ENCODE measurements at regions not wholly inside any gene's neighbourhood (a gene's known extent, or its start where the extent isn't known, plus 50 kb on each side); places are given as distances from the start of the nearest gene placed in this dataset.

DNA sequence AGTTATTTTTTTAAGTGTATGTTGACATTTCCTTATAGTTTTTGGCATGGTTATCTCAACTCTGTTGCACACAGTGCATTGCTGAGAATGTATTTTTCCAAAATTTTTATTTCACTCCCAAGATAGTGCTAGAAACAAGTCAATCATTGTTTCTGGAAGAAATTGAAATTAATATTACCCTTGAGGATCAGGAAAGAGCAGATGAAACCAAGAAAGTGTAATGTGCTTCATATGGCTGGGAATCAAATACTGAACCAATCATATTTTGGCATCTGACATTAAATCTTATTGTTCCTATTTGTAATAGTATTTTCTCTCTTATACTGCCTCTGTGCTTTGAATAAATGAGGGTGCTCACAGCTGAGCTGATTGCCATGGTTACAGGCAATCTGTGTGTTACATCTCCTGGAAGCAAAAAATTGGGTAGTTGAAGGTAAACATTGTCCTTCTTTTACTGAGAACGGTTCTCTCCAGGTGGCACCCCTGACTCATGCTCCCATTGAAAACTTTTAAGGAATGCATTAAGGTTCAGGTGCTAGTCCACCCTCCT lies 358.2 kb upstream of the NR3C2 start:
- FAIRE-seq = no peak

DNA sequence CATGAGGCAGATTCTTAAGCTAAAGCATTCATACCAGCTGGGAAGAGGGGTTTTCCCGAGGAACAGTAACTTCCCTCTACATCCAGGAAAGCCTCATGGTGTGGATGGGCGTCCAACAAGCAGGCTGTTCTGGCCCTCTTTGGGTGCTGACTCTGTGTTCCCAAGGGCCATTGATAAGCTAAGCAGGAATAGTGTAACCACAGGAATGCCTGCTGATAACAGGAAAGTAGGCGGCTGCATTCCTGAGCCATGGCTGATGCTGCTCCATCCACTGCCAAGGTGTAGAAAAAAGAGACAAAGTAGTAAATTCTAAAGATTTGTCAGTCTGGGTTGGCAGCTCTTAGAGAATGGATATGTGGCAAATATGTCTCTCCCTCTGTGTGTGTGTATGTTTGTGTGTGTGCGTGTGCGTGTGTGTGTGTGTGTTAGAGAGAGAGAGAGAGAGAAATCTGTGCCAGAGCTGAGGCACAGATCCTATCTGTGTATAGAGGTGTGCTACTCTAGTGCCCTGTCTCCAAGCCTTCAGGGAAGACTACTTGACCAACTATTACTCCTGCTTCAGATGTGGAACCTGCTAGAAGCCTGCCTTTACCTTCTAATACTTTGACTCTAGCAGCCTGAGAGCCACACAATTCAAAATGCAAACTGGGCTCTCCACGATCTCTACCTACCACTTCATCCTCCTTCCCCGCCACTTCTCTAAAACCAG lies 353.1 kb upstream of the NR3C2 start:
- no peak for FAIRE-seq

DNA sequence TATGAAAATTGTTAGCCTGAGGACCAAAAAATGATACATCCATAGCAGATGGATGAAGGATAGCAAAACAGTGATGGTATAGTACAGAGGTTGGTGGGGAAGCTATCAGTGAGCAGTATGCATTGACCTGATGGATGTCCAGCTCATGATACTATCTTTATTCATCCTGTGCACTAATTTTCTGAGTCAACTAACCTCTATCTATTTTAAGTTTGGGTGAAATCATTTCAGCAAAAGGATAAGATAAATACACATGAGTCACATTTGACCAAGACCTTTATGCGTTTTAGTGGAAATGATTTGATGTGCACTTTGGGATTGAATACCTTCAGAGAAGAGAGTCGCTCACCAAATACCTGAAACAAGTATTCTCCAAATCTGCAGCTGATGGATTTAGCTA lies 351.0 kb upstream of the NR3C2 start:
- FAIRE-seq = no peak

DNA sequence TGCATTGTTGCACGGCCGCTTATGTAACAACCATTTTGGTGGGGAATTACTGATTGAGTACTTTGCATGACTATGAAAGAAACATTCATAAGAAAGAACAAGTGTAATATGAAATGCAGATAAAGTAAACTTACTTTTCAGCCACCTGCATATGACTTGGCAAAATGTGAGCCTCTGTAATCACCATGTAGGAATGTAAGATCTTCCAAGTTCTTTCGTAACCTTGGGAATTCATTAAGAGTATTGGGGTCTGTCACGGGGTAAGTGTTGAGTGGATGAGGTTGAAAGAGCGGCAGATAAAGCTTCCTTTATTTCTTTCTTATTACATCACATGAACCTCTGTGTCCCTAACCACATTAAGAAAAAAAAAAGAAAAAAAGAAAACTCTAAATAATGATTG lies 348.5 kb upstream of the NR3C2 start:
- no peak for FAIRE-seq

DNA sequence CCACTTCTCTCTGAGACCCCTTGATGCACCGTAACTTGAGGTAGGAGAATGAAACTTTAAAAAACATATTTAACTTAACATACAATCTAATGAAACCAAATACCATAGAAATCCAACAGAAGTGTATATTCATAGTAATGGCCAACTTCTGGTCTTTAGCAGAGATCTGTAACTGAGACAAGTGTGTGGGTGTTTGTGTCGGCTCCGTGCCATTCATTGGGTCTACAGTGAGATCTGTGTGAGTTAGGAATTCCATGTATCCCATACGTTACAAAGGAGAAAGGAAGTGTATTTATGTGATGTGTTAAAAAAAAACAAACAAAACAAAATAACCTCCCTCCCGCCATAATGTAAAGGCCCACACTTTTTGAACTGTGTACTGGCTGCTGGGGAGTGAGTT lies 348.0 kb upstream of the NR3C2 start:
- no peak for FAIRE-seq

DNA sequence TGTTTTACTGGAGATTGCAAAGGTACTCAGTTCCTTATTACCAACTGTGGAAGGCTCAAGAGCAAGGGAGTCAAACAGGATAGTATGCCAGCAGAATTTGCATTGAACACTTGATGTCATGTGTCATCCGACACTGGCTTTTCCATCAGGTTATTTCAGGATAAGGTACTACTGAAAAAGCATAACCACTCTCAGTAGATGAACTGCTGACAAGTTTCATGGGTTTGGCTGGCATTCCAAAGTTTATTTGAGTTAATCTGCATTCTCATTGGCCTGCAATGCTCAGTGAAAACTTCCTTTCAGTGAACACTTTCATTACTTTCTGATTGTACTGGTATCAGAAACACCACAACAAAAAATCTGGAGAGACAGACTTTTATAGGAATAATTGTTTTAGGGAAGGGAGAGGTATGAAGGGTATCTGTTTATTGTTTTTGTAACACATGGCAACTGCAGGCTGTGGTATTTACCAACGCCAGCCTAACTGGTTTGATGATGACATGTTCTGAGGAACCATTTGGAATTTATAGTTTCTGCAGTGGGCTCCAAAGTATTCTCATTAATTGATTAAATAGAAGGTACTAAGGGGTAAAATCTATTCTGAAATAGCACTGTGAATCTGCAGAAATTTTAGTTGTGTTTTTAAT lies 345.7 kb upstream of the NR3C2 start:
- FAIRE-seq = no peak

DNA sequence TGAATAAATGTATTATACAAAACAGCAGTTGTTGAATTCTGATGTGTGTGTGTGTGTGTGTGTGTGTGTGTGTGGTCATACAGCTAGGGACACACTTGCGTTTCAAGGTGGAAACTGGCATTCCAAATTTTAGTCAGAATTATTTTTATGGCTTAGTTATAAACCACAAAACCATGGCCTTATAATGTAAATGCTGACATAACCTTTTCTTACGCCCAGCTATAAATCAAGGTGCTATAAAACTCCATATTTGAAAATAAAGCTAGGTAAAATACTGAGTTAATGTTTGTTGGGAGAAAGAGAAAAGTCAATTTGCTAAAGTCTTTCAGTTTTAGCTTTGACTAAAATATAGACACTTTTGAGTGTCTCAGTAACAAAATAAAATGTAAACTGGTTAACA lies 345.1 kb upstream of the NR3C2 start:
- FAIRE-seq = no peak

DNA sequence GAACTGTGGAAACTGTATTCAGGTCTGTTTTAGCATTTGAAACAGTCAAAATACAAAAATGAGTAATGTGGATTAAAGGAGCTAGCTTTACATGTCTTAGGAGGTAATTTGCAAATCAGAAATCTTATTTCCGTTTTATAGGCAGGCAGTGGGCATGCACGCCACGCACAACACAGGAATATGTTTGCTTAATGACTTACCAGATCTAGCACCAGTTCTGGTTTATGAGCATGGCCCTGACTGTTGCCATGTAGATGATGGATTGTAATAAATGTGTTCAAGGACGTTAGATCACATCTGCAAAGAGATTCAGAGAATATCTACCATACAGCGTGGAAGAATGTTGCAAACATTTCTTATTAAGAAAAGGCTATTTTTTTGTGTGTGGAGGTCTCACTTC lies 344.5 kb upstream of the NR3C2 start:
- FAIRE-seq = no peak

DNA sequence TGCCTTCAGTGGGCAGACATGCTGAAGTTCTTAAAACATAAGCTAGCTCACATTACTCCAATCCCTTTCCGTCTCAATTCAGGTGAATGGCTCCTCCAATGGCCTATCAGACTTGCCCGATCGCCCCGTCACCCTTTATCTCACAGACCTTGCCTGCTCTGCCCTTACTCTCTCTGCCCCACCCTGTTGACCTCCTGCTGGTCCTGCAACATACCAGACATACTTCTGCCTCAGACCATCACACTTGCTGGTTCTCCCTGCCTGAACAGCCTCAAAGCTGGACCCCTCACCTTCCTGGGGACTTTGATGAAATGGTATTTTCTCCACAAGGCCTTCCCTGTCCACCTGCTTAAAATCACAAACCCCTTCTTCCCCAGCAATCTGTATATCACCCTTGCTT lies 340.1 kb upstream of the NR3C2 start:
- FAIRE-seq = no peak

DNA sequence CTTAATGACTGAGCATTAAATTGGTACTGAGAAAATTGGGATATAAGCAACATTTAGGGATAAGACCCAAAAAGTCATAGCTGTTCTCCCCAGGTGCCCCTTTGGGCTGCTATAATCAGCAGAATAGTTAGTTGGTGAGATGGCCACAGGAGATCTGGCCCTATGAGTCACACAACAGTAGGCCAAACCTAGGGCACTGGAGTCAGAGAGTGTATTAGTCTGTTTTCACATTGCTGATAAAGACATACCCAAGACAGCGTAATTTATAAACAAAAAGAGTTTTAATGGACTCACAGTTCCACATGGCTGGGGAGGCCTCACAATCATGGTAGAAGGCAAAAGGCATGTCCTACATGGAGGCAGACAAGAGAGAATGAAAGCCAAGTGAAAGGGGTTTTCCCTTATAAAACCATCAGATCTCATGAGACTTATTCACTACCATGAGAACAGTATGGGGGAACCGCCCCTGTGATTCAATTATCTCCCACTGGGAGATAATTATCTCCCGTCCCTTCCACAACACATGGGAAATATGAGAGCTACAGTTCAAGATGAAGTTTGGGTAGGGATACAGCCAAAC lies 338.3 kb upstream of the NR3C2 start:
- no peak for FAIRE-seq

DNA sequence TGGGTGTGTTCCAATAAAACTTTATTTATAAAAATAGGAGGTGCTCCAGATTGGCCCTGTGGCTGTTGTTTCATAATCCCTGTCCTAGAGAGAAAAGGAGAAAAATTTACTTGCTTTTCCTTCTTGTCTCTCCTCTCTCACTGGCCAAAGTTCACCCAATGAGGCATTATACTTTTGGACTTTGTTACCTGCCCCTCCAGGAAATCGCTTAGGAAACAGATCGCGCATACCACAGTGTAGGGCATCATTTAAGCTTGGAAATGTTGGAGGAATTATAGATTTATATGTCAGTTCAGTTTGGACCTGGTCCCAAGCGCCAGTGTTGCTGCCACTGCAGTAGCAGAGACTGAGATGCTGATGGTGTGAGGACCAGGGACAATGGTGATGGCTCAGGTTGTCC lies 337.6 kb upstream of the NR3C2 start:
- FAIRE-seq = no peak

DNA sequence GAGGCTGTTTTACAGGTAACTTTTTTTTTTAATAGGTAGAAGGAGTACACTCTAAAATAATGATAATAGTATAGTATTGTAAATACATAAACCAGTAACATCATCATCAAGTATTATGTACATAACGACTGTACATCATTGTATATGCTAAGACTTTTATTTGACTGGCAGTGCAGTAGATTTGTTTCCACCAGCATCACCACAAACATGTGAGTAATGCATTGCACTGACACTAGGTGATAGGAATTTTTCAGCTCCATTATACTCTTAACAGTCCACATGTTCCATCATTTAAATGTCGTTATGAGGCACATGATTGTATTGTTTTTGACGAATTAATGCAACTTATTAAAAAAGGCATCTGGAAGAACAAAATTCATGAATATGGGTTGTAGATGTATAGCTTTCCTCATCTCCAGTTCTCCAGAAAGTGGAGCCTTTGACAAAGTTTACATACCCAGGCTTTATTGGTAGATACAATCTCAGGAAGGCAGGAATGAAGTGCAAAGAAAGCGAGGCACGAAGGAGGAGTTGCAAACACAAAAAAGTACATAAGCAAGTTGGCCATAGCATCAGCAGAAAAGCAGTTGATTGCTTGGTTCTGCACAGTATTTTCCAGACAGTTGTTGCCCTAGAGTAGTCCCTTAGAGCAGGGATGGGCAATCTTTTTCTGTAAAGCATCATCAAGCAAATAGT lies 336.9 kb upstream of the NR3C2 start:
- no peak for FAIRE-seq

DNA sequence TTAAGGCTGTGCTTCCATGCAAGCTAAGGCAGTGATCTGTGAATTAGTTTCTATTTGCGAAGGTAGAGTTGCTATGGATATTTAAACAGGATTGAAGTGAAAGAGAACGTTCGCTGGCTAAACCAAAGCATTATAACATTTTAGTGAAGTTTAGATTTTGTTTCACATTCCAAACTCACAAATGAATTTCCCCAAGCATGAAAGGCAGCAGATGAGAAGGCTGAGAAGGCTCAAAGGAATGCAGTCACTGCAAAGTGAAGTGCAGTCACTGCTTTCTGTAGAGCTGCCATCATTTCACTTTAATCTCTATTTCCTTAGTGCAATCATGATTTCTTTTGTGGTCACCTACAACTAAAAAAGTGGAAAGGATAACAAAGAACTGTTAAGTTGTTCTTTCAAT lies 334.7 kb upstream of the NR3C2 start:
- no peak for FAIRE-seq

DNA sequence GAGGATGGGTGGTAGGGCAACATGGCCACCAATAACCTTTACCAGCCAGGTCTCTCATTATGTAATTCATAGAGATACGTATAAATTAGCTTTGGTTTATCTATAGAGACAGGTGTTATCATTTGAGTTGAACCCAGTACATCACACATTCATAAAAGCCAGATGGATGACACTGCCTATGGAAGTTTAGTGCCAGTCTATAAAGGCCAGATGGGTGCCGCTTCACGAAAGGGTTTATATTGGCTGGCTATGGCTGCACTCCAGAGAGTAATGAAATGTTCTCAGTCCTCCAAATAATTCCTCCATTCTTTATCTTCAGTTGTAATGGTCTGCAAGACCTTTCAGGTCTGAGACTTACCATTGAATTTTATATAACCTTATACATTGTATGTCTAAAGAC lies 331.9 kb upstream of the NR3C2 start:
- FAIRE-seq = no peak

DNA sequence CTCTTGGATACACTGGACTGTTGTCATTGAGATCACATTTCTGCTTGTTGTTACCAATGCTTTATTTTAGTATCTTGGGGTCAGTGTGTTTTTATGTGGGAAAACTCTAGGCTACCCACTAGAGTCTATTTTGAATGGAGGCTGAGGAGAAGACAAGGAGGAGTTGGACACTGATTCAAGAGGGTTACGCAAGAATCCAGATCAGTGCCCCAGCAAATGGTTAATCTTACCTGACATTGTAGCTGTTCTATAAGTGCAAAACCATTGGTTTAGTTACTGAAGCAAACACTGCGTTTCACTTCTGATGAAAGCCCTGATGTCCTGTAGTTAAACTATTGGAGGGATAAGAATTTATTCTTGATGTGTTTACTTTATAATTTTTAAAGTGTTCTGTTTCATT lies 331.1 kb upstream of the NR3C2 start:
- no peak for FAIRE-seq

DNA sequence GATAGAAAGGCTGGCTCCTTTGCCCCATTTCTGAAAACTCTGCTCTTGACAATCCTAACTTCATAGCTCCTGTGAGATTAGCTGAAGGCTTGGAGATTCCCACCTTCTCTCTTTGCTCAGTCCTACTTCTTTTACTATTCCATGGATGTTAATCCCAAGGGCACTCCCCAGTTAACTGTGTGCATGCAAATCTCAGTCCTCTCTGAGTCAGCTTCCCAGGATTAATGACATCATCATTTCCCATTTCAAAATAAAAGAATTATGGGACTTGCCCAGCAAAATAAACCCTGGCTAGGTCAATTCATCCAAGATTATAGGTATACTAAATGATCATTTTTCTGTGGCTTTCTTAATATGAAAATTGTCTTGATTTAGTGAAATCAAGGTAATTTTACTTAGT lies 328.6 kb upstream of the NR3C2 start:
- FAIRE-seq = no peak

DNA sequence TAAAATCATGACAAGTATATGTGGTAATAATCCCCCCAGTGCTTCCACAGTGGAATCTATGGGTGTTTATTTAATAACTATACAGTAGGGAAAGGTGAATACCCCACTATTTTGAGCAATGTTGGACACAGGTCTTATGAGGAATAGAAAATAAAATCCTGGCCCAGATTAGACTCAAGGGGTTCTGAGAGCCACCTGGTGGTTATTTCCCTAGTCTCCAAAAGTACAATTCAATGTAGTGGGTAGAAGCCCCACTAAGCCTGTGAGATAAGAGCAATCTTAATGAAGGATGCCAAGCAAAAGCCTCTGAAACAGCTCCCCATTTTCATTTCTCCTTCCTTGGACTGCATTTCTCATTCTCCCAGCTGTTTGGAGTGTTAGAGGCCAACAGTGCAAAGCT lies 328.2 kb upstream of the NR3C2 start:
- FAIRE-seq = no peak

DNA sequence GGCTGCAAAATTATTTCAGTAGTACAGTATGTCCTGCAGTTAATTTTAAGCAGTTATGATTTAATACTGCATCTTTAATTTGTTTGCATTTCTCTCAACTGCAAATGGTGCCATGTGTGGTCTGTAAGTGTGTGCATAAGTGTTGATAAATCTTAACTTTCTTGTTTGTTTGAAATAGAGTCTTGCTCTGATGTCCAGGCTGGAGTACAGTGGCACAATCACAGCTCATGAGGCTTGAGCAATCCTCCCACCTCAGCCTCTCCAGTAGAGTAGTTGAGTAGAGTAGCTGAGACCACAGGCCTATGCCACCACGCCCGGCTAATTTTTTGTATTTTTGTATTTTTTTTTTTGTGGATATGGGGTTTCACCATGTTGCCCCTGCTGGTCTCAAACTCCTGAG lies 322.5 kb upstream of the NR3C2 start:
- no peak for FAIRE-seq

DNA sequence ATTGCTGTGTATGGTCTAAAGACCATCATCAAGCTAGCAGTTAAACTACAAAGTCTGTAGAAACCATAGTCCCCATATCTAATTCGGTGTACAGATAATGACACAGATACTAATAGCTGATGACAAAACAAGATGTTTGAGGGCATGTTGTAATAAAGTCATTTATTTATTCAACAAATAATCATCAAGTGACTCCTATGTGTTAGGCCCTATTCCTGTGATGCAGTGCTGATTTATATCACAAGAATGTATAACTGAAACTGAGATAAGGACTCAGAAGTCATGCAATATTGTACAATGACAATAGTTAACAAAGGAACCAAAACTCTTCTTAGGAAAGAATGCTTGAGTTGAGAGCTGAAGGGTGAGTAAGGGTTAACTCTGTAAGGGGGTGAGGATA lies 315.0 kb upstream of the NR3C2 start:
- no peak for FAIRE-seq

DNA sequence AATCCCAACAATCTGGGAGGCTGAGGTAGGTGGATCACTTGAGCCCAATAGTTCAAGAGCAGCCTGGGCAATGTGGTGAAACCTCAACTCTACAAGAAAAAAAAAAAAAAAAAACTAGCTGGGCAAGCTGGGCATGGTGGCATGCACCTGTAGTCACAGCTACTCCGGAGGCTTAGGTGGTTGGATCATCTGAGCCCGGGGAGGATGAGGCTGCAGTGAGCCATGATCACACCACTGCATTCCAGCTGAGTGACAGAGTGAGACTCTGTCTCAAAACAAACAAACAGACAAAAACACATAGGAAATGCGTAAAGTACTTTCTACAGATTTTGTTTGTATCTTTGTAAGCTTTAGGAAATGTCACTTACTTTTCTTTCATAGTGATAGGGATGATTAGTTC lies 307.2 kb upstream of the NR3C2 start:
- no peak for FAIRE-seq

DNA sequence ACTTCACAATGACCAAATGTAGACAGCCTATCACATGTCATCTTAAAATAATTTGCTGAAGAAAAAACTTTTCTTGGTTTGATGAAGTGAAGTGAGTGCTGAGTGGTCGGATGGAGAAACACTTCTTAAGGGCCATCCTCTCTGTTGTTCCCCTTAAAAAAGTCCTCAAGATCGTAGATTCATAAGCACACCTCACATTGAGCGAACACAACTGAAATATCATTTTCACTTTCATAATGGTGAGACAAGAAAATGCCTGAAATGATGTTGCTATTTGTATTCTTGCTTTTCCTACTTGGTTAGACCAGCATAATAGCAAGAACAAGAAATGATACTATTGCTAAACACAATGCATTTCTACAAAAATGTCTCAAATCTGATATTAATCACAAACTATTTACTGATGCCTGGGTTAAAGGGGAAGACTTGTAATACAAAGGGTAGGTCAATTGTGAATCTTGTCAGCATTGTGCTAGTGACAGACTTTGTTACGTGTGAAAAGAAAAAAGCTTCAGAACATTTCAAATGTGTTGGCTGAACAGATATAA lies 305.6 kb upstream of the NR3C2 start:
- no peak for FAIRE-seq

DNA sequence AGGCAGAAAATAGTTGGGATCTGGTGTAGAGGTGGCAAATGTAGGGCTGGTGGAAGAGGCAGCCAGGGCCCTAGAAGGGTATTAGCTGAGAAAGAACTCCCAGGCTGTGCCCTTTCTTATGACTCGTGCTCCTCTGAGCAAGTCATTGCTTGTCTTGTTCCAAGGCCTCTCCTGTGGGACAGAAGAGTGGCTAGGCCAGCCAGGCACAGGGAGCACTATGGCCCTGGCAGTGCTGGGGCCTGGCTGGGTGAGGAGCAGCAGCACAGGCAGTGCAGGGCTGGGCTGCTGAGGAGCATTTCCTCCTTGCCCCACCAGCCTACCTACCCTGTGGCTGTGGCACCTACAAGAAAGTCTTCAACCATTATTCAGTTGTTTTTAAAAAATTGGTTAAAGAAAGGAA lies 298.5 kb upstream of the NR3C2 start:
- FAIRE-seq = no peak

DNA sequence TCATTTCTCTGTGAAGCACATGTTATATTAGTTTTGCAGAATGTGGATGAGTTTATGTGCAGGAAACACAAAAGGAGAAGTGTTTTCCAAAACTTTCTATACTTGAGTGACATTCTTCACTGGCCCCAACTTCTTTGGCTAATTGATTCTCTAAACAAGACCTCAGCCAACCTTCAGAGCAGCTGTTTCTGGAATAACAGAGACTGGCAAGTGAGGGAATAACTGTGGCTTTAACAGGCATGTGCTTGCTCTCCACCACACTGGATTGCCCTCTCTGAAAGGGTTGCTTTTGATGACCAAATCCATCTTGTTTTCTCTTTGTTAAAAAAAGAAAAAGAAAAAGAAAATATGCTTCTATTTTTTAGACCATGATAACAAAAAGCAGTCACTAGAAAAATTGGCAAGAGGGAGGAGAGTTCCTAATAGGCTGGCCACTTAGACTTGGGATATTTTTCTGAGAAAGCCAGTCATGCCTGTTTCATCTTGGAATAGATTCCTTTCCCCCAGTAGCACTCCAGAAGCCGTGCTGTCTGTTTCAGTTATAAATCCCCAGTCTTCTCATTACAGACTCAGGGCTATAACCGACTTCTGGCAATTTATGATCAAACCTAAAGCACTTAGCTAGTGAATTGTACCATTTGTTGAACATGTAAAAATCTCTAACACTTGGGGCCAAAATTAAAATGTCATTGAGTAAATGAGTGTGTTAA lies 295.0 kb upstream of the NR3C2 start:
- no peak for FAIRE-seq

All from A204.1 (cell line).